Right lobe of liver (tissue), 6 donors: ENCODE measurements at regions not wholly inside any gene's neighbourhood (a gene's known extent, or its start where the extent isn't known, plus 50 kb on each side); places are given as distances from the start of the nearest gene placed in this dataset.
A peak's percentile ranks its signal among the peaks of the same experiment; 100 is the strongest.

Experiments
- ATAC-seq, 4 donors: fragments of 200-7000 bp; cut with Tn5 transposase; one replicate each; pipeline ENCODE4 v1.9.1; 2020; ENCODE audit warnings: mild to moderate bottlenecking in 4 of 4, moderate library complexity in 4 of 4
- DNase-seq, 3 donors: peaks; one replicate each; pipeline ENCODE4 v3.0.0-alpha.2; 2020
- H3K27ac ChIP-seq, 3 donors: fragments of 200-600 bp; one replicate each; pipeline ENCODE4 v1.8.0; 2022
- H3K27me3 ChIP-seq, 2 donors: fragments of 200-600 bp; one replicate each; pipeline ENCODE4 v1.8.0; 2022
- H3K36me3 ChIP-seq, 4 donors: fragments of 200-600 bp; sonication (generic) in 1 of 4; one replicate each; pipeline versions ENCODE4 v1.5.1 to v1.8.0; 2017 to 2022; ENCODE audit warnings: control low read depth in 1 of 4
- H3K4me1 ChIP-seq, 4 donors: fragments of 200-600 bp; sonication (generic) in 1 of 4; one replicate each; pipeline versions ENCODE4 v1.5.1 to v1.8.0; 2017 to 2022; ENCODE audit warnings: control low read depth in 1 of 4
- H3K4me3 ChIP-seq, 3 donors: fragments of 200-600 bp; one replicate each; pipeline ENCODE4 v1.8.0; 2022
- H3K9me3 ChIP-seq, 4 donors: fragments of 200-600 bp; sonication (generic) in 1 of 4; one replicate each; pipeline versions ENCODE4 v1.5.1 to v1.8.0; 2017 to 2022; ENCODE audit warnings: control low read depth in 1 of 4
- CTCF ChIP-seq, 4 donors: fragments of 200-600 bp in 3 of 4; fragments of 450-650 bp in 1 of 4; IDR thresholded peaks; one replicate each; pipeline versions ENCODE4 v1.5.1 to v1.8.0; 2016 to 2022; ENCODE audit warnings: antibody characterized with exemption in 4 of 4, mild to moderate bottlenecking in 2 of 4
- POLR2A ChIP-seq: fragments of 450-650 bp; IDR thresholded peaks from one replicate; pipeline ENCODE4 v1.6.1; 2017; ENCODE audit warnings: antibody characterized with exemption, mild to moderate bottlenecking
- WGBS: methylation state at CpG from one replicate; pipeline ENCODE4 v1.1.6; 2018; ENCODE audit warnings: low coverage, low lambda C conversion rate; ENCODE audit not compliant: insufficient coverage; ENCODE audit errors: missing lambda C conversion rate; 5-methylcytosine and 5-hydroxymethylcytosine counted together
- intact Hi-C, 2 donors: fragments of 100-400 bp; cut with DNase I; formaldehyde crosslinking; loops; one replicate each; pipeline versions ENCODE4 v1.11.2 to v1.14.1; 2022
- donor health status: DM: no; HTN: yes; CAD: no.
- donor health status: DM: no; HTN: no; CAD: no.
- donor health status: DM: no; HTN: no; CAD: no.
- donor health status: DM: no; HTN: yes; CAD: no.
- donor health status: DM: no; HTN: yes; CAD: no.

- no peaks in the 10 kb centered on the region for H3K36me3 ChIP-seq
- intact Hi-C loops: no loop called here
- peaks cover 0 to 11% (median 0%) of the 10 kb centered on the region in 4 donors for H3K4me1 ChIP-seq
- TF ChIP-seq POLR2A (no peak), CTCF (IDR thresholded peaks at IDR 0.05) (no peak)
- H3K4me3 ChIP-seq: no peak overlapping the region
- no peak overlapping the region for H3K27ac ChIP-seq
- WGBS: 73% methylated on average over 8 of the region's 12 CpGs
- no peaks in the 10 kb centered on the region for H3K9me3 ChIP-seq
- ATAC-seq: no peak
- no peaks in the 10 kb centered on the region for H3K27me3 ChIP-seq
- no peak for DNase-seq
Measured at GRCh38 chr1:221099747-221100595, 220.7 kb downstream of the HLX start.

GRCh38 chr1:221100611-221101010 lies 221.4 kb downstream of the HLX start:
- WGBS: 29% methylated on average over 3 of the region's 3 CpGs

GRCh38 chr1:221101807-221102605 lies 222.8 kb downstream of the HLX start:
- intact Hi-C loops: no loop called here
- no peaks in the 10 kb centered on the region for H3K27me3 ChIP-seq
- H3K36me3 ChIP-seq: no peaks in the 10 kb centered on the region
- peaks cover 0 to 11% (median 0%) of the 10 kb centered on the region in 4 donors for H3K4me1 ChIP-seq
- H3K4me3 ChIP-seq: no peak overlapping the region
- TF ChIP-seq CTCF (IDR thresholded peaks at IDR 0.05): no peak
- no peak for TF ChIP-seq POLR2A
- no peak overlapping the region for H3K27ac ChIP-seq
- ATAC-seq (no peak), DNase-seq (no peak)
- no peaks in the 10 kb centered on the region for H3K9me3 ChIP-seq

More at GRCh38 chr1:221100611-221101010, 221.4 kb downstream of the HLX start:
- H3K4me1 ChIP-seq: peaks cover 0 to 11% (median 0%) of the 10 kb centered on the region in 4 donors
- H3K27me3 ChIP-seq: no peaks in the 10 kb centered on the region
- H3K4me3 ChIP-seq: no peak overlapping the region
- no peaks in the 10 kb centered on the region for H3K36me3 ChIP-seq
- peak; percentile 48 to 79 (median 53) for ATAC-seq
- H3K27ac ChIP-seq: no peak overlapping the region
- no peak for TF ChIP-seq POLR2A
- DNase-seq: no peak
- H3K9me3 ChIP-seq: no peaks in the 10 kb centered on the region
- intact Hi-C loops: no loop called here

- Histone ChIP-seq H3K27me3 (no peaks in the 10 kb centered on the region), H3K4me3 (no peak overlapping the region), H3K4me1 (peaks cover 0 to 11% (median 0%) of the 10 kb centered on the region in 4 donors), H3K9me3 (no peaks in the 10 kb centered on the region), H3K27ac (no peak overlapping the region), H3K36me3 (no peaks in the 10 kb centered on the region)
- TF ChIP-seq POLR2A (no peak), CTCF (IDR thresholded peaks at IDR 0.05) (no peak)
- WGBS: 92% methylated on average over 2 of the region's 3 CpGs
- ATAC-seq (no peak), DNase-seq (no peak)
- intact Hi-C loops: no loop called here
Measured at GRCh38 chr1:221104596-221104995, 225.4 kb downstream of the HLX start.

- H3K9me3 ChIP-seq: no peaks in the 10 kb centered on the region
- intact Hi-C loops: no loop called here
- H3K4me1 ChIP-seq: peaks cover 0 to 6% (median 0%) of the 10 kb centered on the region in 4 donors
- no peak overlapping the region for H3K27ac ChIP-seq
- 77% methylated on average over 1 of the region's 1 CpG for WGBS
- DNase-seq: no peak
- no peak overlapping the region for H3K4me3 ChIP-seq
- no peak for TF ChIP-seq CTCF (IDR thresholded peaks at IDR 0.05)
- no peak for TF ChIP-seq POLR2A
- no peaks in the 10 kb centered on the region for H3K36me3 ChIP-seq
- H3K27me3 ChIP-seq: no peaks in the 10 kb centered on the region
- no peak for ATAC-seq
Measured at GRCh38 chr1:221105578-221105977, 226.3 kb downstream of the HLX start.
